Heart left ventricle (tissue), 13 donors: ENCODE measurements at regions not wholly inside any gene's neighbourhood (a gene's known extent, or its start where the extent isn't known, plus 50 kb on each side); places are given as distances from the start of the nearest gene placed in this dataset.

Experiments
- CTCF ChIP-seq, 12 donors: fragments of 200-600 bp; sonication (generic) in 4 of 12; IDR thresholded peaks; one replicate each; pipeline versions ENCODE4 v1.5.0 to v1.8.0; 2018 to 2022; ENCODE audit warnings: antibody characterized with exemption in 12 of 12, mild to moderate bottlenecking in 5 of 12
- POLR2A ChIP-seq, 2 donors: fragments of 450-650 bp; IDR thresholded peaks; one replicate each; pipeline ENCODE4 v1.6.1; 2017; ENCODE audit warnings: antibody characterized with exemption in 2 of 2, mild to moderate bottlenecking in 2 of 2, moderate library complexity in 2 of 2
- donor health status: ischemic (EF 13 %, LVEDD 7.1; RV severe dilation, severe dysfunction).
- donor health status: DM: no; HTN: yes; CAD: no.
- donor health status: DM: no; HTN: no; CAD: no.
- donor health status: ischemic (EF 25% LVEDD 6.9; RV normal size, moderate dysfunction).
- donor health status: ischemic (EF 25% LVEDD 5.7; RV mildly dilated, moderate dysfunction).
- donor health status: ischemic (EF 35%, LVEDD 5.7; RV mildly dilated, moderate dysfunction).
- donor health status: nonischemic (EF 11% LVEDD 7.7; RV severe dilation, severe dysfunction).
- donor health status: DM: yes; HTN: yes; CAD: no.
- donor health status: PGD.
- donor health status: ischemic (EF 29% LVEDD 5.4; RV normal size, mild dysfunction).
- donor health status: nonischemic (EF 23%, LVEDD 6.1; RV moderate dilation, normal function).

- no peak for TF ChIP-seq CTCF (IDR thresholded peaks at IDR 0.05)
- no peak for TF ChIP-seq POLR2A (IDR thresholded peaks at IDR 0.05)
These were observed 124.8 kb upstream of the RBBP6 start for GRCh38 chr16:24414534-24414933.
